ENCODE measurements at regions not wholly inside any gene's neighbourhood (a gene's known extent, or its start where the extent isn't known, plus 50 kb on each side); places are given as distances from the start of the nearest gene placed in this dataset.

GRCh38 chr19:28601723-28602440 lies 611.1 kb downstream of the UQCRFS1 start:
- Histone ChIP-seq H2AFZ (ENCODE audit: control insufficient read depth, low read depth, low read length) (no peak overlapping the region), H4K20me1 (ENCODE audit: control insufficient read depth, insufficient read depth) (no peaks in the 10 kb centered on the region), H3K27me3 (replicated peaks in 1 of 2; ENCODE audit: control insufficient read depth in 2 of 2, insufficient read depth in 2 of 2, low read length in 1 of 2) (no peaks in the 10 kb centered on the region), H3K9me3 (replicated peaks; ENCODE audit: control insufficient read depth, insufficient read depth, low read length) (no peaks in the 10 kb centered on the region; the same call in 2 of the 3 replicates), H3K27ac (ENCODE audit: control insufficient read depth, insufficient read depth) (no peak overlapping the region), H3K4me1 (ENCODE audit: control insufficient read depth, insufficient read depth, low read length) (no peaks in the 10 kb centered on the region), H3K79me2 (ENCODE audit: control insufficient read depth, insufficient read depth, low read length) (no peaks in the 10 kb centered on the region), H3K36me3 (ENCODE audit: control insufficient read depth in 2 of 2, insufficient read depth in 2 of 2, low read length in 1 of 2) (no peaks in the 10 kb centered on the region), H3K9ac (ENCODE audit: control insufficient read depth, insufficient read depth, low read length) (no peak overlapping the region), H3K4me3 (no peak overlapping the region), H3K4me2 (ENCODE audit: control insufficient read depth, insufficient read depth) (no peak overlapping the region)
- ATAC-seq (no peak), DNase-seq (ENCODE audit: low read depth, low spot score) (no peak), FAIRE-seq (no peak)
- intact Hi-C loops (cut with micrococcal nuclease; ENCODE audit: unreplicated experiment) (no loop called here), in situ Hi-C loops (cut with MboI) (no loop called here)
- ChIA-PET CTCF (interaction anchor here (0.6 to 1.0 kb wide), 2 partner anchors 19 to 31 kb away, joined by 3 read pairs; no protein-coding TSS in a partner anchor), POLR2A (interaction anchor here (0.5 to 0.6 kb wide), 2 partner anchors 31 to 102 kb away, joined by 3 to 7 read pairs; no protein-coding TSS in a partner anchor), SMC1A (ENCODE audit: uncharacterized antibody, unreplicated experiment) (interaction anchor here (0.8 to 3.2 kb wide), 3 partner anchors 11 to 483 kb away, joined by 3 to 10 read pairs (median 7); no protein-coding TSS in a partner anchor), RAD21 (ENCODE audit: unreplicated experiment) (interaction anchor here (0.9 to 1.4 kb wide), 2 partner anchors 56 to 100 kb away, joined by 3 read pairs; no protein-coding TSS in a partner anchor)
- no TSS peak for BruUV-seq (replicated peaks)
- no peak for TF ChIP-seq POLR2AphosphoS5 (IDR thresholded peaks at IDR 0.05; ENCODE audit: low read length)
- TF ChIP-seq STAT1 (conservative IDR thresholded peaks at IDR 0.05), result no peak
- no peak for TF ChIP-seq NFYA (IDR thresholded peaks at IDR 0.05; ENCODE audit: borderline replicate concordance, low read depth, low read length)
- TF ChIP-seq NR2C1 (IDR thresholded peaks at IDR 0.05), result no peak
- no peak for TF ChIP-seq CHD4 (IDR thresholded peaks at IDR 0.05)
- TF ChIP-seq MLLT1 (IDR thresholded peaks at IDR 0.05), result no peak
- TF ChIP-seq SUZ12 (IDR thresholded peaks at IDR 0.05; ENCODE audit: unreplicated experiment), result no peak
- TF ChIP-seq ZZZ3 (IDR thresholded peaks at IDR 0.05; ENCODE audit: control insufficient read depth, insufficient read length, low read depth), result no peak
- no peak for TF ChIP-seq PAX8 (IDR thresholded peaks at IDR 0.05)
- no peak for TF ChIP-seq MXI1 (IDR thresholded peaks at IDR 0.05; ENCODE audit: low read depth, low read length)
- TF ChIP-seq IRF4 (IDR thresholded peaks at IDR 0.05; ENCODE audit: low read depth, low read length), result no peak
- TF ChIP-seq NFYB (IDR thresholded peaks at IDR 0.05; ENCODE audit: insufficient read depth, low read depth, low read length), result no peak
- TF ChIP-seq ATF7 (IDR thresholded peaks at IDR 0.05; ENCODE audit: low read depth), result no peak
- TF ChIP-seq SREBF1 (IDR thresholded peaks at IDR 0.05; ENCODE audit: low read length), result no peak
- no peak for TF ChIP-seq YBX1 (IDR thresholded peaks at IDR 0.05)
- TF ChIP-seq EED (IDR thresholded peaks at IDR 0.05; ENCODE audit: low read depth), result no peak
- no peak for TF ChIP-seq WRNIP1 (IDR thresholded peaks at IDR 0.05; ENCODE audit: borderline replicate concordance, low read depth, low read length)
- TF ChIP-seq FOXK2 (IDR thresholded peaks at IDR 0.05), result no peak
- TF ChIP-seq CHD2 (IDR thresholded peaks at IDR 0.05; ENCODE audit: borderline replicate concordance, low read depth, low read length), result no peak
- no peak for TF ChIP-seq MEF2A (IDR thresholded peaks at IDR 0.05; ENCODE audit: insufficient read depth, low read depth, low read length)
- 3% methylated on average over 10 of the region's 10 CpGs for WGBS (ENCODE audit: insufficient coverage, insufficient replicate concordance, low lambda C conversion rate, missing lambda C conversion rate)
